Thyroid gland (tissue), 4 donors: ENCODE measurements at regions not wholly inside any gene's neighbourhood (a gene's known extent, or its start where the extent isn't known, plus 50 kb on each side); places are given as distances from the start of the nearest gene placed in this dataset.
"Not testable (repeated sequence)": the region's sequence is repeated elsewhere in the genome, so short reads cannot be mapped to it uniquely, and the experiment has no call there.

Experiments used
- DNase-seq, 2 donors: peaks; one replicate each; pipeline ENCODE4 v3.0.0-alpha.2; 2019
- H3K27ac ChIP-seq, 3 donors: fragments of 200-600 bp; sonication (generic); 1 replicate in 2 of 3; 2 replicates in 1 of 3; pipeline ENCODE4 v1.5.1; 2016 to 2019; ENCODE audit warnings: mild to moderate bottlenecking in 1 of 3, moderate library complexity in 1 of 3
- H3K27me3 ChIP-seq: fragments of 200-600 bp; sonication (generic); one replicate; pipeline ENCODE4 v1.5.1; 2019
- H3K36me3 ChIP-seq, 2 donors: fragments of 200-600 bp; sonication (generic); one replicate each; pipeline ENCODE4 v1.5.1; 2016 to 2019
- H3K4me1 ChIP-seq, 2 donors: fragments of 200-600 bp; sonication (generic); one replicate each; pipeline ENCODE4 v1.5.1; 2017 to 2019
- H3K4me3 ChIP-seq, 3 donors: fragments of 200-600 bp; sonication (generic); replicated peaks in 1 of 3; 1 replicate in 2 of 3; 2 replicates in 1 of 3; pipeline ENCODE4 v1.5.1; 2016; ENCODE audit warnings: mild to moderate bottlenecking in 1 of 3
- H3K9me3 ChIP-seq: fragments of 200-600 bp; sonication (generic); one replicate; pipeline ENCODE4 v1.5.1; 2017
- POLR2A ChIP-seq, 2 donors: fragments of 450-650 bp; IDR thresholded peaks; one replicate each; pipeline ENCODE4 v1.6.1; 2017; ENCODE audit warnings: antibody characterized with exemption in 2 of 2, mild to moderate bottlenecking in 2 of 2, moderate library complexity in 1 of 2
- WGBS, 2 donors: methylation state at CpG; one replicate each; pipeline ENCODE4 v1.1.5; 2017; 5-methylcytosine and 5-hydroxymethylcytosine counted together
- intact Hi-C: fragments of 100-400 bp; cut with DNase I; formaldehyde crosslinking; loops from one replicate; pipeline ENCODE4 v1.15.1; 2023
- TF ChIP-seq, protein P1 (sequence below), 6 experiments: fragments of 200-600 bp in 3 of 6; fragments of 450-650 bp in 3 of 6; sonication (generic) in 3 of 6; IDR thresholded peaks; one replicate each; pipeline ENCODE4 v1.5.1; 2016 to 2019; ENCODE audit warnings: antibody characterized with exemption in 6 of 6, mild to moderate bottlenecking in 2 of 6, inconsistent platforms in 1 of 6, moderate library complexity in 1 of 6

DNA sequence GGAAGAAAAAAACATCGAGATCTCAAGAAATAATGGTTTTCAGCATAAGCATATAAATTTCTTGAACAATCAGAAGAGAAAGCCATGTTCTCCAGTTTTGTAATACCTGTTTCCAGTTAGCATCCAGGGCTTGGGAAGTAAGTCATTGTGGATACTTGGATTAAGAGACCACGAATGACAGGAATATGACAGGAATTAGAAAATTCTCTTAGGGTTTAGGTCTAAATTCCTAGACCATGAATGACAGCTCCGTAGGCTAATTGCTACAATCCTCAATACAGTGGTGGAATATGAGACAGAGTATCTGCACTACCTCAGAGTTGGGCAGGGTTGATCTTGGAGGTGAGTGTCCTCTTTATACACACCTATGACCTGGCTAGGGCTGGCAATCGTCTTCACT is 517.5 kb downstream of the NTRK3 start:
- Histone ChIP-seq H3K4me3 (no peak overlapping the region), H3K36me3 (no peaks in the 10 kb centered on the region), H3K27ac (no peak overlapping the region), H3K27me3 (no peaks in the 10 kb centered on the region), H3K9me3 (no peaks in the 10 kb centered on the region), H3K4me1 (no peaks in the 10 kb centered on the region)
- intact Hi-C loops: no loop called here
- TF ChIP-seq, protein P1, sequence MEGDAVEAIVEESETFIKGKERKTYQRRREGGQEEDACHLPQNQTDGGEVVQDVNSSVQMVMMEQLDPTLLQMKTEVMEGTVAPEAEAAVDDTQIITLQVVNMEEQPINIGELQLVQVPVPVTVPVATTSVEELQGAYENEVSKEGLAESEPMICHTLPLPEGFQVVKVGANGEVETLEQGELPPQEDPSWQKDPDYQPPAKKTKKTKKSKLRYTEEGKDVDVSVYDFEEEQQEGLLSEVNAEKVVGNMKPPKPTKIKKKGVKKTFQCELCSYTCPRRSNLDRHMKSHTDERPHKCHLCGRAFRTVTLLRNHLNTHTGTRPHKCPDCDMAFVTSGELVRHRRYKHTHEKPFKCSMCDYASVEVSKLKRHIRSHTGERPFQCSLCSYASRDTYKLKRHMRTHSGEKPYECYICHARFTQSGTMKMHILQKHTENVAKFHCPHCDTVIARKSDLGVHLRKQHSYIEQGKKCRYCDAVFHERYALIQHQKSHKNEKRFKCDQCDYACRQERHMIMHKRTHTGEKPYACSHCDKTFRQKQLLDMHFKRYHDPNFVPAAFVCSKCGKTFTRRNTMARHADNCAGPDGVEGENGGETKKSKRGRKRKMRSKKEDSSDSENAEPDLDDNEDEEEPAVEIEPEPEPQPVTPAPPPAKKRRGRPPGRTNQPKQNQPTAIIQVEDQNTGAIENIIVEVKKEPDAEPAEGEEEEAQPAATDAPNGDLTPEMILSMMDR (IDR thresholded peaks at IDR 0.05): no peak
- TF ChIP-seq POLR2A (IDR thresholded peaks at IDR 0.05): no peak
- DNase-seq: no peak
- 75 to 84% methylated on average over 4 of the region's 4 CpGs for WGBS, 2 donors

DNA sequence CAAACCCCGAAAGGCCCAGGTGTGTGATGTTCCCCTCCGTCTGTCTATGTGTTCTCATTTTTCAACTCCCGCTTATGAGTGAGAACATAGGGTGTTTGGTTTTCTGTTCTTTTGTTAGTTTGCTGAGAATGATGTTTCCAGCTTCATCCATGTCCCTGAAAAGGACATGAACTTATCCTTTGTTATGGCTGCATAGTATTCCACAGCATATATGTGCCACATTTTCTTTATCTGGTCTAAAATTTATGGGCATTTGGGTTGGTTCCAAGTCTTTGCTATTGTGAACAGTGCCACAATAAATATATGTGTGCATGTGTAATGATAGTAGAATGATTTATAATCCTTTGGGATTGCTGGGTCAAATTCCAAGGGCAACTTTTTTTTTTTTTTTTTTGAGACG is 519.1 kb downstream of the NTRK3 start:
- H3K27me3 ChIP-seq, H3K4me1 ChIP-seq, H3K27ac ChIP-seq, H3K4me3 ChIP-seq, intact Hi-C loops, H3K9me3 ChIP-seq, H3K36me3 ChIP-seq, DNase-seq: not testable (repeated sequence)
- 95 to 98% methylated on average over 4 of the region's 4 CpGs for WGBS, 2 donors

DNA sequence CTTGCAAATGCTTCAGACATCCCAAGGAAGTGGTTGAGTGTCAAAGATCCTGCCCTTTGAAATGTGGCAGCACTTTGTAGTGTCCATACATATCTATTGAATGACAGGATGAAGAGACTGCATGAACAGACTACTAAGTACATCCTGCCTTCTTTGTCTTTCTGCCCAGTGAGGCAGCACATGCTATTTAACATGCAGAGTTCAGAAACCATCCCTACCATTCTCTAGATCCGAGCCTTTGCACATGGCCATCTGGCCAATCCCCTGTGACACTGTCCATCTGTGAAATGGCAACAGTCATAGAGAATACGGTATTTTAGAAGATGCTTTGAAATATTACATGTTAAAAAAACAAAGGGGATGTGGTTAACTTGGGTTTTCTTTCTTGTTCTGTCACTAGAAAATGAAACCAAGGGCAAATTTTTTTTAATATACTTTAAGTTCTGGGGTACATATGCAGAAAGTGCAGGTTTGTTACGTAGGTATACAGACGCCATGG is 519.6 kb downstream of the NTRK3 start:
- no peak for TF ChIP-seq POLR2A (IDR thresholded peaks at IDR 0.05)
- TF ChIP-seq, protein P1 (IDR thresholded peaks at IDR 0.05): no peak

DNA sequence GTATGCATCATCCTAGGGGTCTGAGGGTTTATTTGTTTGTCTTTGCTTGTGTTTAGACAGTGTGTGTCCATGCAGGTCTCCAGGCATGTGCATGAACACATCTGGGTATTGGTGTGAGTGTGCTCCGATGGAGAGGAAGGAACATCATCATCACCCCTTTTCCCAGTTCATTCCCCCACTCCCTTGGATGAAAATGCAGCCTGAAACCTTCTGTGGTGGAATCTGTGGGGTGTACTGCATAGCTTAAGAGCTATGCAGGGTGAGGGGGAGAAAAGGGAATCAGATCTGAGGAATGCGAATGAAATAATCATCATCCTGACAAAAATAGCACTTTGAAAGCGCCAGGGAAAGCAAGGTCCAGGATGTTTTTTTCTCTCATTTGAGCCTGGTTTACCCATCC is 520.1 kb downstream of the NTRK3 start:
- H3K36me3 ChIP-seq: no peaks in the 10 kb centered on the region
- no peak for TF ChIP-seq POLR2A (IDR thresholded peaks at IDR 0.05)
- TF ChIP-seq, protein P1 (IDR thresholded peaks at IDR 0.05): no peak
- intact Hi-C loops: no loop called here
- H3K4me1 ChIP-seq: no peaks in the 10 kb centered on the region
- H3K4me3 ChIP-seq: no peak overlapping the region
- no peak overlapping the region for H3K27ac ChIP-seq
- WGBS, 2 donors: 83 to 85% methylated on average over 3 of the region's 3 CpGs
- H3K9me3 ChIP-seq: no peaks in the 10 kb centered on the region
- H3K27me3 ChIP-seq: no peaks in the 10 kb centered on the region
- DNase-seq: no peak

More for the DNA sequence above, 519.6 kb downstream of the NTRK3 start:
- no peak overlapping the region for H3K4me3 ChIP-seq
- no peak overlapping the region for H3K27ac ChIP-seq
- no peaks in the 10 kb centered on the region for H3K4me1 ChIP-seq
- intact Hi-C loops: no loop called here
- 83 to 92% methylated on average over 4 of the region's 4 CpGs for WGBS, 2 donors
- H3K9me3 ChIP-seq: no peaks in the 10 kb centered on the region
- H3K36me3 ChIP-seq: no peaks in the 10 kb centered on the region
- no peak for DNase-seq
- H3K27me3 ChIP-seq: no peaks in the 10 kb centered on the region

DNA sequence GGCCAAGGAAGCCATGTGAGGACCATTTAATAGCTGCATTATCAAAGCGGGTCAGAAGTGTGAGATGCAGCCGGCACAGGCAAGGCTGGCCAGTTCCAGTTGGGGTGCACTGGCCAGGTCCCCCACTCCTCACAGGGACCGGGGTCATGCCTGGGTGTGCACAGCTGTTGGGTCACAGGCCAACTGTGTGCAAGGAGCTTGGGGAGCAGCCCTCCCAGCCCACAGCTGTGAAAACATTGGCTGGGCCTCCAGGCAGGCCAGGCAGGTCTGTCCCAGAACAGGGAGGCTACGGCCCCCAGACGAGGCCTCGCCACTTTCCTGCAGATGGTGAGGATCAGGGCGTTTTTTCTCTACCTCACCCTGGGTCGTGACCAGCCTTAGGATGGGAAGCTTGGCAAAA is 521.0 kb downstream of the NTRK3 start:
- no peaks in the 10 kb centered on the region for H3K36me3 ChIP-seq
- WGBS, 2 donors: 74 to 75% methylated on average over 8 of the region's 8 CpGs
- no peak for DNase-seq
- no peaks in the 10 kb centered on the region for H3K9me3 ChIP-seq
- no peak overlapping the region for H3K4me3 ChIP-seq
- H3K27ac ChIP-seq: no peak overlapping the region
- TF ChIP-seq POLR2A (IDR thresholded peaks at IDR 0.05): no peak
- TF ChIP-seq, protein P1 (IDR thresholded peaks at IDR 0.05): no peak
- intact Hi-C loops: no loop called here
- no peaks in the 10 kb centered on the region for H3K4me1 ChIP-seq
- H3K27me3 ChIP-seq: no peaks in the 10 kb centered on the region
